ENCODE measurements at regions not wholly inside any gene's neighbourhood (a gene's known extent, or its start where the extent isn't known, plus 50 kb on each side); places are given as distances from the start of the nearest gene placed in this dataset.

- Histone ChIP-seq H4K20me1 (ENCODE audit: insufficient read depth, low read length) (no peaks in the 10 kb centered on the region), H3K4me2 (ENCODE audit: insufficient read depth, low read length) (no peak overlapping the region), H3K27ac (ENCODE audit: low read length) (no peak overlapping the region), H3K79me2 (ENCODE audit: insufficient read depth, low read length) (no peaks in the 10 kb centered on the region), H3K9ac (ENCODE audit: low read depth, low read length) (no peak overlapping the region), H2AFZ (ENCODE audit: low read depth, low read length) (no peak overlapping the region), H3K27me3 (ENCODE audit: insufficient read depth, low read length, poor library complexity) (no peaks in the 10 kb centered on the region), H3K36me3 (ENCODE audit: insufficient read depth, low read length) (no peaks in the 10 kb centered on the region), H3K4me1 (ENCODE audit: insufficient read depth, low read length) (no peaks in the 10 kb centered on the region), H3K4me3 (ENCODE audit: low read depth in 1 of 2, low read length in 2 of 2) (no peak overlapping the region), H3K9me3 (ENCODE audit: insufficient read depth, low read length, severe bottlenecking) (no peaks in the 10 kb centered on the region)
- ATAC-seq (ENCODE audit: insufficient read depth, low read depth): no peak
- no peak for TF ChIP-seq EZH2 (IDR thresholded peaks at IDR 0.05; ENCODE audit: borderline replicate concordance, low read depth, low read length, severe bottlenecking)
- TF ChIP-seq, protein P1, sequence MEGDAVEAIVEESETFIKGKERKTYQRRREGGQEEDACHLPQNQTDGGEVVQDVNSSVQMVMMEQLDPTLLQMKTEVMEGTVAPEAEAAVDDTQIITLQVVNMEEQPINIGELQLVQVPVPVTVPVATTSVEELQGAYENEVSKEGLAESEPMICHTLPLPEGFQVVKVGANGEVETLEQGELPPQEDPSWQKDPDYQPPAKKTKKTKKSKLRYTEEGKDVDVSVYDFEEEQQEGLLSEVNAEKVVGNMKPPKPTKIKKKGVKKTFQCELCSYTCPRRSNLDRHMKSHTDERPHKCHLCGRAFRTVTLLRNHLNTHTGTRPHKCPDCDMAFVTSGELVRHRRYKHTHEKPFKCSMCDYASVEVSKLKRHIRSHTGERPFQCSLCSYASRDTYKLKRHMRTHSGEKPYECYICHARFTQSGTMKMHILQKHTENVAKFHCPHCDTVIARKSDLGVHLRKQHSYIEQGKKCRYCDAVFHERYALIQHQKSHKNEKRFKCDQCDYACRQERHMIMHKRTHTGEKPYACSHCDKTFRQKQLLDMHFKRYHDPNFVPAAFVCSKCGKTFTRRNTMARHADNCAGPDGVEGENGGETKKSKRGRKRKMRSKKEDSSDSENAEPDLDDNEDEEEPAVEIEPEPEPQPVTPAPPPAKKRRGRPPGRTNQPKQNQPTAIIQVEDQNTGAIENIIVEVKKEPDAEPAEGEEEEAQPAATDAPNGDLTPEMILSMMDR (IDR thresholded peaks at IDR 0.05; ENCODE audit: borderline replicate concordance, extremely low read depth, low read length, poor library complexity, severe bottlenecking): no peak
- no peak for DNase-seq
Observed at GRCh38 chr12:91890742-91891141, 254.9 kb downstream of the BTG1 start.

GRCh38 chr12:91889910-91890309 lies 255.7 kb downstream of the BTG1 start:
- Histone ChIP-seq H3K36me3 (ENCODE audit: insufficient read depth, low read length) (no peaks in the 10 kb centered on the region), H3K27ac (ENCODE audit: low read length) (no peak overlapping the region), H4K20me1 (ENCODE audit: insufficient read depth, low read length) (no peaks in the 10 kb centered on the region), H3K79me2 (ENCODE audit: insufficient read depth, low read length) (no peaks in the 10 kb centered on the region), H3K9me3 (ENCODE audit: insufficient read depth, low read length, severe bottlenecking) (no peaks in the 10 kb centered on the region), H3K27me3 (ENCODE audit: insufficient read depth, low read length, poor library complexity) (no peaks in the 10 kb centered on the region), H3K4me1 (ENCODE audit: insufficient read depth, low read length) (no peaks in the 10 kb centered on the region), H3K9ac (ENCODE audit: low read depth, low read length) (no peak overlapping the region), H2AFZ (ENCODE audit: low read depth, low read length) (no peak overlapping the region), H3K4me3 (ENCODE audit: low read depth in 1 of 2, low read length in 2 of 2) (no peak overlapping the region), H3K4me2 (ENCODE audit: insufficient read depth, low read length) (no peak overlapping the region)
- no peak for ATAC-seq (ENCODE audit: insufficient read depth, low read depth)
- TF ChIP-seq, protein P1 (IDR thresholded peaks at IDR 0.05; ENCODE audit: borderline replicate concordance, extremely low read depth, low read length, poor library complexity, severe bottlenecking): no peak
- TF ChIP-seq EZH2 (IDR thresholded peaks at IDR 0.05; ENCODE audit: borderline replicate concordance, low read depth, low read length, severe bottlenecking): no peak
- no peak for DNase-seq

DNA sequence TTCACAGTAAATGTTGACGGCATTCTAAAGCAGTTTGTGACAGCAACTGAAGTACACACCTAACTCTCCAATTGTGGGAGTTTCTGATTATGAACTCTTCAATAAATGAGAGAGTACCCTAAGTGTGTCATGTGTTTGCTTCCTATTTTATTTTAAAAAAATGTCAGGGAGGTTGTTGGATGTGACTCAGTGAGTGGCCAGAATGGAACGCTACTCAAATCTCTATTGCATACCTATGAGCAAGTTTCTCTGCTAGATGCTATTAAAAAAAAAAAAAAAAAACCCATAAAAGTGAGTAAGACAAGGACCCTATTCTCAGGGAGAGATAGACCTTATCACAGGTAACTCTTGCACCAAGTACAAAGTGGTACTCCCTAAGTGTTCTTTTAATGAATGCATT lies 256.6 kb downstream of the BTG1 start:
- H3K79me2 ChIP-seq (ENCODE audit: insufficient read depth, low read length): no peaks in the 10 kb centered on the region
- no peaks in the 10 kb centered on the region for H4K20me1 ChIP-seq (ENCODE audit: insufficient read depth, low read length)
- DNase-seq (no peak), ATAC-seq (ENCODE audit: insufficient read depth, low read depth) (no peak)
- H3K4me1 ChIP-seq (ENCODE audit: insufficient read depth, low read length): no peaks in the 10 kb centered on the region
- H3K9ac ChIP-seq (ENCODE audit: low read depth, low read length): no peak overlapping the region
- H3K27me3 ChIP-seq (ENCODE audit: insufficient read depth, low read length, poor library complexity): no peaks in the 10 kb centered on the region
- no peak overlapping the region for H3K4me2 ChIP-seq (ENCODE audit: insufficient read depth, low read length)
- no peaks in the 10 kb centered on the region for H3K9me3 ChIP-seq (ENCODE audit: insufficient read depth, low read length, severe bottlenecking)
- no peaks in the 10 kb centered on the region for H3K36me3 ChIP-seq (ENCODE audit: insufficient read depth, low read length)
- TF ChIP-seq, protein P1 (IDR thresholded peaks at IDR 0.05; ENCODE audit: borderline replicate concordance, extremely low read depth, low read length, poor library complexity, severe bottlenecking): no peak
- TF ChIP-seq EZH2 (IDR thresholded peaks at IDR 0.05; ENCODE audit: borderline replicate concordance, low read depth, low read length, severe bottlenecking): no peak
- no peak overlapping the region for H3K4me3 ChIP-seq (ENCODE audit: low read depth in 1 of 2, low read length in 2 of 2)
- no peak overlapping the region for H3K27ac ChIP-seq (ENCODE audit: low read length)
- H2AFZ ChIP-seq (ENCODE audit: low read depth, low read length): no peak overlapping the region

GRCh38 chr12:91887957-91888356 lies 257.7 kb downstream of the BTG1 start:
- Histone ChIP-seq H3K9ac (ENCODE audit: low read depth, low read length) (no peak overlapping the region), H2AFZ (ENCODE audit: low read depth, low read length) (no peak overlapping the region), H3K4me3 (ENCODE audit: low read depth in 1 of 2, low read length in 2 of 2) (no peak overlapping the region), H3K79me2 (ENCODE audit: insufficient read depth, low read length) (no peaks in the 10 kb centered on the region), H4K20me1 (ENCODE audit: insufficient read depth, low read length) (no peaks in the 10 kb centered on the region), H3K4me1 (ENCODE audit: insufficient read depth, low read length) (peaks cover 1% of the 10 kb centered on the region; the same call in 1 of the 2 replicates), H3K9me3 (ENCODE audit: insufficient read depth, low read length, severe bottlenecking) (no peaks in the 10 kb centered on the region), H3K36me3 (ENCODE audit: insufficient read depth, low read length) (no peaks in the 10 kb centered on the region), H3K4me2 (ENCODE audit: insufficient read depth, low read length) (no peak overlapping the region), H3K27me3 (ENCODE audit: insufficient read depth, low read length, poor library complexity) (no peaks in the 10 kb centered on the region), H3K27ac (ENCODE audit: low read length) (no peak overlapping the region)
- DNase-seq (no peak), ATAC-seq (ENCODE audit: insufficient read depth, low read depth) (no peak)
- no peak for TF ChIP-seq EZH2 (IDR thresholded peaks at IDR 0.05; ENCODE audit: borderline replicate concordance, low read depth, low read length, severe bottlenecking)
- TF ChIP-seq, protein P1 (IDR thresholded peaks at IDR 0.05; ENCODE audit: borderline replicate concordance, extremely low read depth, low read length, poor library complexity, severe bottlenecking): no peak
